Stimulated activated CD4-positive, alpha-beta T cell treated with anti-CD3 and anti-CD28 coated beads, TNF-alpha, amount 100 ng/mL, for 1 hour (primary cell): ENCODE measurements at regions not wholly inside any gene's neighbourhood (a gene's known extent, or its start where the extent isn't known, plus 50 kb on each side); places are given as distances from the start of the nearest gene placed in this dataset.

Source experiments
- DNase-seq, 3 donors: peaks; one replicate each; pipeline ENCODE4 v3.0.0-alpha.2; 2020; ENCODE audit warnings: low read depth in 3 of 3, low spot score in 1 of 3

DNA sequence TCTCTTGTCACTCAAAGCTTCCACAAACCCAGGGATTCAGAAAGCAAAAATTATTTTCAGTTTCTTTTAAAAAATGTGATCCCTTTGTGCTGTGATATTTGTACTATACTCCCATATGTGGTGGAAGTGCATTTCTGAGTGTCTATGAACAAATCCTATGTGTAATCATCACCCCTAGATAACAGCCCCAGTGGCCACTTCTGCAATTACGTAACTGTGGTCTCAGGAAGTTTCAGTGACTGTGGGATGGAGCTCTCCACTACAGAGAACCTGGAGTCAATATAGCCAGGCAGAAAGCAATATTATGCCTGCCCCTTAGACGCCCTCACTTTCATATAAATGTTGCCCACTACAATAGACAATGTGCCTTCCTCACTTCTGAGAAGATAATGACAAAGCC is 1101.7 kb upstream of the GHITM start:
- DNase-seq = no peak

GRCh38 chr10:83038631-83039030 is 1100.7 kb upstream of the GHITM start:
- DNase-seq = no peak

- DNase-seq = no peak
Measured at GRCh38 chr10:83045731-83046130, 1093.6 kb upstream of the GHITM start.

- no peak for DNase-seq
Measured at GRCh38 chr10:83050815-83051214, 1088.5 kb upstream of the GHITM start.

DNA sequence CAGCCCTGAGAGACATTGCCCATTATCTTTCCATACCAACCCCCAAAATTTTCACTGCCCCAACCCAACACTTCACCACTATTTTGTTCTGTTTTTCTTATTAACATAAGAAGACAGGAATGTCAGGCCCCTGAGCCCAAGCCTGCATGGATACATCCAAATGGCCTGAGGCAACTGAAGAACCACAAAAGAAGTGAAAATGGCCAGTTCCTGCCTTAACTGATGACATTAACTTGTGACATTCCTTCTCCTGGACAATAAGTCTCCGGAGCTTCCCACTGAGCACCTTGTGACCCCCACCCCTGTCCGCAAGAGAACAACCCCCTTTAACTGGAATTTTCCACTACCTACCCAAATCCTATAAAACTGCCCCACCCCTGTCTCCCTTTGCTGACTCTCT is 1076.4 kb upstream of the GHITM start:
- DNase-seq = no peak

- no peak for DNase-seq
Measured at GRCh38 chr10:83073472-83073871, 1065.8 kb upstream of the GHITM start.

DNA sequence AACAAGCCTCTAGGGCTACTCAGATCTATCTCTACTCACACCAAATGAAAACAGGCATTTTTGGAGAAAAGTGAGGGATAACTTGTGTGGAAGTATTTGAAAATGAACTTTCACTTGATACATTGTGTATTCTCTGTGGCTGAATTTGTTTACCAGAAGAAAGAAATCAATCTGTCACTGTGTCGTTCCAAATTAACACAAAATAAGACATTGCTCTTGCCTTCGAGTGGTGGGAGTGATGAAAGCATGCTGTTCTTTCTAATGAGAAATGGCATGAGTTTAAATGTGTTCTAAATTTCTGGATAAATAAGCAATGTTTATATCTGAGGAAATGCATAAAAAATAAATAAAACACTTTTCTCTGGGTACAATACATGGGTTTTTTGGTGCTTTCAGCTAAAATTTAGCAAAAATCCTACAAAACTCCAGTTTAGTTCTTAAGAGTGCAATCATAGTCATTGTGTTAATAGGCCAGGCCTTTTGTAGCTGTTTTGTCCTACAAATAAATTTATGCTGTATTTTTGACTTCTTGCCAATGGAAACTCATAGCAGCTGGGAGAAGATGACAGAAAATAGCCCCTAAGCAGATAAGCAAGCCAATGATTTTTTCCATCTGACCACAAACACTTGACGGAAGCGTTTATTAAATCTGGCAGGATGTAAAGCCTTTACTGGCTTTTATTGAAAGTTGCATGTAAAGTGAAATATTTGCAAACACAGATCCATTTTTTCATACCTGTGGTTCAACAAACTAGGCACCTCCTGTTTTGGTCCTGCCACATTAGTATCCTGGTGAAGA is 1064.1 kb upstream of the GHITM start:
- no peak for DNase-seq

DNA sequence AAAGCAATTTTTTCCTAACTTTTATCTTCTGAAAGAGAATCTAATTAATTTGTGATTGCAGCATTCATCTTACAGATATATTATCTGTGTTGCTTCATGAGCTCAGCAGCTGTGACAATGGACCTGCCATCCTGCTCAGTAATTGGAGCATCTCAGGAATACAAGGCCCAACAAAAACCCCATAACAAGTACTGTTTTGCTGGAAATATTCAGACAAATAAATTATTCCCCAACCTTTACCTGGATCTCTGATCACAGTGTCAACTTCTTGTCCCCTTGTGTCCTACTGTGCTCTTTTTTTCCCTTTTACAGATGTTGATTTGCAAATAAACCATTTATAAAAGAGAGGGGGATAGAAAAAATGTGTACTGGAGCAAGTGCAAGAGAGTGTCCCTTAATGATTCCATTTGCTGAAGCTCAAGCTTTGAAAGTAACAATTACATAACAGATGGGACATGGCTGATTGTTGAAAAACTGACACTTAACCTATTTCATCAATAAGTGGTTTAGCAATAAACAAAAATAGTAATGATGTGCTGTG is 1063.4 kb upstream of the GHITM start:
- no peak for DNase-seq

DNA sequence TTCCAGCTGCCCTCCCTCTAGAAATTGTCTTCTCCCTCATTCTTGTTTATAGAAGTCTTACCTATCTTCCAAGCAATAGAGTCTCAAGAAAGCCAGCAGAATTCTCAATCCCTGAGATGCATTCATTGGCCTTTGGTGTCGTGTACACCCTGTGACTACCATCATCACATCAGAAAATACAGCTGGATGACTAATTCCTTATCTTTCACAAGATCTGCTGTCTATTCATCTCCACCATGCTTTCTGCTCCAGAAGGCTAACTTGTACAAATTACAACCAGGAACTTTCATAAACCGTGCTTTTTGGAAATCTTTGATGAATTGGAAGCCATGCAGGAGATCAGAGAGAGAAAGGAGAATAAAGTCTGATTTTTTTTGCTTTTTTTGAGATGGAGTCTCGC is 1062.9 kb upstream of the GHITM start:
- no peak for DNase-seq

GRCh38 chr10:83078160-83078559 is 1061.1 kb upstream of the GHITM start:
- no peak for DNase-seq

DNA sequence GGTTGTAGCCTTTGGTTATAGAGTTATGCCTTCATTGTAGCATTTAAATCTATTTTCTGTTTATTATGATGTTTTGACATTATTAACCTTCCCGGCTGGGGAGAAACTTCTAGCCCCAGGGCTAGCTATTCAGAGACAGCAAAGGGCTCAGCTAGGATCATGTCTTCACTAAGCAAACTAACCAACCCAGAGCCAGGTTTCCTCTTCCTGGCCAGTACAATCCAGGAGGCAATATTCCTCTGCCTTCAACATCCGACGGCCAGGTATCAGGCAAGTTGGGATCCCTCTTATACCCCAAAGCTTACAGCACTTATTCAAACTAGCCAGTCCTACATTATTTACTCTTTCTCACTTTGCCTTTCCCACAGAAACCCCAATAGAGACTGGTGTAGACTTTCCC is 1060.7 kb upstream of the GHITM start:
- DNase-seq = no peak

DNA sequence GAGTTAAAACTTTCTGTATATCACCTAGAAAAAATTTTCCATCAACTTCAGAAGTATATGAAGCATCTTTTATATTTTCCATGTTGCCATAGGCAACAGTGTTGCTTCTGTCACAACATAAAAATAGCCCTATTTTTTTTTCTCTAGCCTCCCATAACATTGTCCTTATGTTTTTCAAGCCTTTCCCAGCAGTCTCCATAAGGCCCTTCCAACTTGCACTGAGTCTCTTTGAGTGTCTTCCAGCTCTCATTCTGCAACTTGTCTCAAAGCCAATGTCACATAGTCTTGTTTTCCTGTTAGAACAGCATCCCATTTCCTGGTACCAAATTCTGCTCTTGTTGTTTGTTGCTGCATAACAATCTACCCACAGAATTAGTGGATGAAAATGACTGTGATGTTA is 1055.5 kb upstream of the GHITM start:
- no peak for DNase-seq

GRCh38 chr10:83089335-83089734 is 1050.0 kb upstream of the GHITM start:
- no peak for DNase-seq

- no peak for DNase-seq
Measured at GRCh38 chr10:83104616-83105015, 1034.7 kb upstream of the GHITM start.

GRCh38 chr10:83108565-83109333 is 1030.6 kb upstream of the GHITM start:
- no peak for DNase-seq

DNA sequence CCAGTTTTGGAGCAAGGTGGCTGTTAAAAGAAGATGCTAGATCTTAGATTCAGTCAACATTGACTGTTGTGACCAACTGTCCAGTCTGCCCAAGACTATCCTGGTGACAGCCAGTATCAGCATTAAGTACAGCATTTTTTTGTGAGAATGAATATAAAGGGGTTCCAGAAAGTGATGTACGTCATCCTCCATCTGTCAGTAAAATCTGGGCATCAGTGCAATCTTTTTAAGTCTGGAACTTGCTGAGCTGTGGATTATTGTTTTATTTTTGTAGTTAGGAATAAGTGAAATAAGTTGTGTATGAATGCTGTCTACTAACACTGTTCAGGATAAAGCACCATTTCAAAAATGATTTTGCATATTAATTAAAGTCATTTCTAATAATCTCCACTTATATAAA is 1020.0 kb upstream of the GHITM start:
- no peak for DNase-seq

DNA sequence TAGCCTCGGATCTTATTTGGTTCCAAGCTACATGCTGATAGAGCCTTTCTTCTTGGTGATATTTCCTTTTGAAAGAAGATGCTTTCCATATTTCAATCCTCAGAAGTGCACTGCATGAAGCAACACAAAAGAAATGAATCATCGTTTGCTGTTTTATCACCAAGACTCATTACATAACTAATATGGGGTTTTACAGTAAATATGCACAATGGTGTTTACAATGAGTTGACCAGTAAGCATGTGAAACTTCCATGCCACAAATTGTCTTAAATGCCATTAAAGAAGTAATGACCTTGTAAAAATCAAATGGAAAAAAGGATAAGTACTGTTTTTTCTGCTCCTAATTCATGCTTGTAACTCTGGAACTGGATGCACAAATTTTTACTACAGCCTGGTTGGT is 1017.0 kb upstream of the GHITM start:
- DNase-seq = no peak

DNA sequence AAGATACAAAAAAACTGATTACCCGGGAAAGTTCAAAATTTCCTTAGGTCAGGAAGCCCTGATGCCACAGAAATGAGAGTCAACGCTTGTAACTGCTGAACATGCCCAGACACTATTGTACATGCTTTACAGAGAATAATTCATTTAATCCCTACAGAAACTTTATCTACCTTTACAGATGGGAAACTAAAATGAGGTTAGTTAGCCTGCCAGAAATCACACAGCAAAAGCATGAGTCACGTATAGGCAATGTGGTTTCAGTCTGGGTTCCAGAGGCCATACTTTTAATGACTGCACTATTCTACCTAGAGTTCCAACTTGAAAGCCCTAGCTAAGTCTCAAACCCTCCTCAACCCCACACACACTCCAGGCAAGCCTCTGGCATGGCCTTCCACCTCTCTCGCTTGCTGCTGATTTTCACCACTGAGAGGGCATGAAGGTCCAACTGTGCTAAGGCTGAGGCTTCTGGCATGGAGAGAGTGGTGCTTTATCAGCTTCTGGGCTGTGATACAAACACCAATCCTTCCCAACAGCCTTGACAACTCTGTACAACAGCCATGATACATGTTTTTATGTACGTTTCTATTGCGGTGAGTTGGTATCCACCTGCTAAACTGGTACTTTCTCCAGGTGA is 1011.2 kb upstream of the GHITM start:
- DNase-seq = no peak

GRCh38 chr10:83140811-83141210 is 998.5 kb upstream of the GHITM start:
- no peak for DNase-seq

DNA sequence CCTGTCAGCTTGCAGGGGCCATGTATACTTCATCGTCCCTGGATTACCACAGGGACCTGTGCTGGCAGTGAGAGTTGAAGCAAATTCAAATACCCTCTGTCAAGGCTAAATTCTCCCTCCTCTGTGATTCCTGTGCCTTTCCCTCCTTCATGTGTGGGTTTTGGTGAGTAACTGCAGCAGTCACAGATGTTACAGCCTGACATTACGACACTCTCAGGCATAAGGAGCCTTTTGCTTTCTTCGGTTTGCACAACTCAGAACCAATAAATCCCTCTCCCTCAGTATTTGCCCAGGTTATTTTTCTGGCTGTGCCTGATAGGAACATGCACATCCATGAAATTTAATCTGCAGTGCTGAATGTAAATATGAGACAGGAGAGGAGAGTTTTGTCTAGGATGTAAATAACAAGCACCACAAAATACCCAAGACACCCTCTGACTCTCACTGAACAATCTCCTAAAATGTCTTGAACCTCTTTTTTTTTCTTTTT is 997.2 kb upstream of the GHITM start:
- DNase-seq = no peak

DNA sequence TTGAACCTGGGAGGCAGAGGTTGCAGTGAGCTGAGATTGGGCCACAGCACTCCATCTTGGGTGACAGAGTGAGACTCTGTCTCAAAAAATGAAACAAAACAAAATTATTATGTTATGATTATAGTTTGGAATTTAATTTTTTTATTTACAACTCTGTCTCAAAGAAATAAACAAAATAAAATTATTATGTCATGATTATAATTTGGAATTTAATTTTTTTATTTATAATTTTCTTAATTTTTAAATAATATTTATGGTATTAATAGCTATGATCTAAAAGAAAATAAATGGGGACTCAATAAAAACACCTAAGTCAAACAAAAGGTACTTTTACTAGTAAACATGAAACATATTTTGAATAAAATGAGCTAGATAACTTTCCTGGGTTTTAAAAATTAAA is 994.8 kb upstream of the GHITM start:
- DNase-seq = no peak

GRCh38 chr10:83153714-83154113 is 985.6 kb upstream of the GHITM start:
- no peak for DNase-seq
